H9 (cell line): ENCODE measurements at regions not wholly inside any gene's neighbourhood (a gene's known extent, or its start where the extent isn't known, plus 50 kb on each side); places are given as distances from the start of the nearest gene placed in this dataset.

Experiments used
- DNase-seq: peaks from one replicate; pipeline ENCODE4 v3.0.0-alpha.2; 2017
- H2AFZ ChIP-seq: one replicate; pipeline ENCODE4 v1.6.1; 2013; ENCODE audit warnings: mild to moderate bottlenecking, low read length, control low read depth, moderate library complexity
- H2AK5ac ChIP-seq: 2 replicates; pipeline ENCODE4 v1.6.1; 2013; ENCODE audit warnings: low read length, control low read depth, mixed read lengths; ENCODE audit not compliant: insufficient read length
- H2BK120ac ChIP-seq: one replicate; pipeline ENCODE4 v1.6.1; 2013; ENCODE audit warnings: low read depth, mild to moderate bottlenecking, low read length, control low read depth, inconsistent platforms; ENCODE audit not compliant: poor library complexity, severe bottlenecking
- H2BK12ac ChIP-seq: 2 replicates; pipeline ENCODE4 v1.6.1; 2013; ENCODE audit warnings: low read length, control low read depth, mixed read lengths, low read depth; ENCODE audit not compliant: insufficient read length
- H2BK15ac ChIP-seq: 2 replicates; pipeline ENCODE4 v1.6.1; 2013; ENCODE audit warnings: low read depth, low read length, control low read depth
- H2BK20ac ChIP-seq: one replicate; pipeline ENCODE4 v1.6.1; 2013; ENCODE audit warnings: low read depth, mild to moderate bottlenecking, low read length, control low read depth, inconsistent platforms; ENCODE audit not compliant: poor library complexity, severe bottlenecking
- H2BK5ac ChIP-seq: 2 replicates; pipeline ENCODE4 v1.6.1; 2013; ENCODE audit warnings: low read length, control low read depth, mixed read lengths; ENCODE audit not compliant: insufficient read length
- H3K14ac ChIP-seq: 2 replicates; pipeline ENCODE4 v1.6.1; 2013; ENCODE audit warnings: low read length, control low read depth; ENCODE audit not compliant: insufficient read depth
- H3K18ac ChIP-seq: 2 replicates; pipeline ENCODE4 v1.6.1; 2013; ENCODE audit warnings: low read depth, mild to moderate bottlenecking, mixed read lengths, low read length, control low read depth; ENCODE audit not compliant: insufficient read length
- H3K23ac ChIP-seq: 2 replicates; pipeline ENCODE4 v1.6.1; 2013; ENCODE audit warnings: low read length, control low read depth, mixed read lengths, low read depth; ENCODE audit not compliant: insufficient read length
- H3K23me2 ChIP-seq: 2 replicates; pipeline ENCODE4 v1.6.1; 2013; ENCODE audit warnings: low read depth, mild to moderate bottlenecking, mixed read lengths, low read length, control low read depth; ENCODE audit not compliant: insufficient read length, poor library complexity, severe bottlenecking
- H3K27ac ChIP-seq: 2 replicates; pipeline ENCODE4 v1.5.1; 2013; ENCODE audit warnings: low read length, control low read depth, mixed read lengths, low read depth; ENCODE audit not compliant: insufficient read length
- H3K27me3 ChIP-seq: 2 replicates; pipeline ENCODE4 v1.6.1; 2013; ENCODE audit warnings: low read length, control low read depth, inconsistent platforms; ENCODE audit not compliant: insufficient read depth
- H3K4ac ChIP-seq: 2 replicates; pipeline ENCODE4 v1.6.1; 2013; ENCODE audit warnings: low read depth, mild to moderate bottlenecking, control low read depth, inconsistent platforms, low read length, moderate library complexity
- H3K4me1 ChIP-seq: 2 replicates; pipeline ENCODE4 v1.6.1; 2013; ENCODE audit warnings: low read length, control low read depth, inconsistent platforms; ENCODE audit not compliant: insufficient read depth
- H3K4me2 ChIP-seq: 2 replicates; pipeline ENCODE4 v1.6.1; 2013; ENCODE audit warnings: low read length, control low read depth, mixed read lengths; ENCODE audit not compliant: insufficient read length, insufficient read depth
- H3K56ac ChIP-seq: 2 replicates; pipeline ENCODE4 v1.6.1; 2013; ENCODE audit warnings: low read depth, mild to moderate bottlenecking, mixed read lengths, low read length, control low read depth; ENCODE audit not compliant: insufficient read length
- H3K79me1 ChIP-seq: 2 replicates; pipeline ENCODE4 v1.6.1; 2013; ENCODE audit warnings: low read depth, mild to moderate bottlenecking, moderate library complexity, low read length, control low read depth, inconsistent platforms; ENCODE audit not compliant: insufficient read depth, poor library complexity, severe bottlenecking
- H3K79me2 ChIP-seq: 2 replicates; pipeline ENCODE4 v1.6.1; 2013; ENCODE audit warnings: low read length, control low read depth, inconsistent platforms; ENCODE audit not compliant: insufficient read depth
- H3K9ac ChIP-seq: 2 replicates; pipeline ENCODE4 v1.6.1; 2013; ENCODE audit warnings: low read length, control low read depth, mixed read lengths; ENCODE audit not compliant: insufficient read length; ENCODE audit errors: extremely low read depth
- H3K9me3 ChIP-seq: one replicate; pipeline ENCODE4 v1.6.1; 2013; ENCODE audit warnings: low read depth, low read length, inconsistent platforms; ENCODE audit not compliant: control insufficient read depth
- H3T11ph ChIP-seq: one replicate; pipeline ENCODE4 v1.6.1; 2013; ENCODE audit warnings: mild to moderate bottlenecking, low read length, control low read depth, inconsistent platforms
- H4K20me1 ChIP-seq: one replicate; pipeline ENCODE4 v1.6.1; 2013; ENCODE audit not compliant: control insufficient read depth, insufficient read length, insufficient read depth
- H4K5ac ChIP-seq: 2 replicates; pipeline ENCODE4 v1.6.1; 2013; ENCODE audit warnings: low read depth, mild to moderate bottlenecking, mixed read lengths, low read length, control low read depth; ENCODE audit not compliant: insufficient read length
- H4K8ac ChIP-seq: replicated peaks from 2 replicates; pipeline ENCODE4 v1.6.1; 2013; ENCODE audit warnings: low read length, control low read depth, mixed read lengths, low read depth; ENCODE audit not compliant: insufficient read length
- H4K91ac ChIP-seq: 2 replicates; pipeline ENCODE4 v1.6.1; 2013; ENCODE audit warnings: low read depth, mild to moderate bottlenecking, moderate library complexity, mixed read lengths, low read length, control low read depth; ENCODE audit not compliant: insufficient read length
- H3K27ac Mint-ChIP-seq, 3 experiments: 2 replicates in 2 of 3; 3 replicates in 1 of 3; pipeline ENCODE4 v1.8.0; 2020 to 2021; ENCODE audit warnings: mixed read lengths in 3 of 3, mild to moderate bottlenecking in 1 of 3, moderate library complexity in 1 of 3
- H3K27me3 Mint-ChIP-seq: 2 replicates; pipeline ENCODE4 v1.8.0; 2021; ENCODE audit warnings: low read depth, mild to moderate bottlenecking, moderate library complexity, mixed read lengths
- H3K36me3 Mint-ChIP-seq, 3 experiments: 2 replicates in 2 of 3; 3 replicates in 1 of 3; pipeline ENCODE4 v1.8.0; 2020 to 2021; ENCODE audit warnings: low read depth in 3 of 3, mixed read lengths in 3 of 3; ENCODE audit not compliant: insufficient read depth in 1 of 3
- H3K4me1 Mint-ChIP-seq, 2 experiments: 2 replicates each; pipeline ENCODE4 v1.8.0; 2020; ENCODE audit warnings: mixed read lengths in 2 of 2
- H3K4me3 Mint-ChIP-seq, 2 experiments: 2 replicates in 1 of 2; 3 replicates in 1 of 2; pipeline ENCODE4 v1.8.0; 2020 to 2021; ENCODE audit warnings: mild to moderate bottlenecking in 2 of 2, mixed read lengths in 2 of 2, moderate library complexity in 1 of 2
- H3K9me3 Mint-ChIP-seq, 2 experiments: 2 replicates in 1 of 2; 3 replicates in 1 of 2; pipeline ENCODE4 v1.8.0; 2020; ENCODE audit warnings: mild to moderate bottlenecking in 2 of 2, mixed read lengths in 2 of 2, moderate library complexity in 1 of 2
- CTCF ChIP-seq: fragments of 200-600 bp; sonication (generic); conservative IDR thresholded peaks from 3 replicates; pipeline ENCODE4 v1.8.0; 2021; ENCODE audit warnings: antibody characterized with exemption, mild to moderate bottlenecking
- WGBS: extraction: QIAGEN DNeasy Blood & Tissue Kit; methylation state at CpG from one replicate; pipeline ENCODE4 v1.1.7; 2013; ENCODE audit warnings: missing lambda C conversion rate, low lambda C conversion rate, mixed read lengths; ENCODE audit not compliant: insufficient read length; ENCODE audit errors: extremely low coverage; 5-methylcytosine and 5-hydroxymethylcytosine counted together

DNA sequence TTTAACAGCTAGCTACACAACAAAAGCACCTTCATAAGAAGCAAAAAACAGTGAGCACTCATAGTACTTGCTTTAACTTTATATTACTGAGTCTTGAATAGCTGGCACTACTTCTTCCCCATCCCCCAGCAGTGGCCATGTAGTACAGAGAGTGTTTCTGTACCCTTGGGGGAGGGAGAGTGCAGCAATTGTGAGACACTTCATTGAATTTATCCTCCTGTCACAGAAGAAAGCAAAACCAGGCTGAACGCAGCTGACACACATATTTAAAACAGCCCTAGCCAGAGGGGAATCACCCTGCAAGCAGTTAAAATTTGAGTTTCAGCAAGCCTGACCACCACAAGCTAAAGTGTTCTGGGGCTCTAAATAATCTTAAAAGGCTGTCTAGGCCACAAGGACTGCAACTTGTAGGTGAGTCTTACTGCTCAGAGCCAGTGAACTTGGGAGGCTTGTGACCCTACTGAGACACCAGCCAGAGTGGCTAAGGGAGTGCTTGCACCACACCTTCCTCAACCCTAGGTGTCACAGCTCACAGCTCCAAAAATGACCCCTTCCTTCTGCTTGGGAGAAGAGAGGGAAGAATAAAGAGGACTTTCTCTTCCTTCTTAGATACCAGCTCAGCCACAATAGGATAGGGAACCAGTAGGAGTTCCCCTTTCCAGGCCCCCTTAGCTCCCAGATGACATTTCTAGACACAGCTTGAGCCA lies 97.7 kb upstream of the MEOX2 start:
- no peak overlapping the region for H3K9ac ChIP-seq
- no peaks in the 10 kb centered on the region for H3K9me3 Mint-ChIP-seq
- H3K23ac ChIP-seq = no peak overlapping the region
- H2BK120ac ChIP-seq = no peak overlapping the region
- H3K56ac ChIP-seq = no peak overlapping the region
- no peaks in the 10 kb centered on the region for H3K79me2 ChIP-seq
- H3K18ac ChIP-seq = no peak overlapping the region
- H4K20me1 ChIP-seq = no peaks in the 10 kb centered on the region
- H3K36me3 Mint-ChIP-seq = no peaks in the 10 kb centered on the region
- no peak overlapping the region for H4K91ac ChIP-seq
- H3K4me2 ChIP-seq = no peak overlapping the region
- H3K4me1 Mint-ChIP-seq = peaks cover 25 to 26% of the 10 kb centered on the region in 2 experiments
- no peak overlapping the region for H3K14ac ChIP-seq
- no peaks in the 10 kb centered on the region for H3K9me3 ChIP-seq
- no CpG with 5 or more reads among the region's 1 CpG for WGBS
- no peaks in the 10 kb centered on the region for H3K27me3 ChIP-seq
- H3K27ac ChIP-seq = no peak overlapping the region
- H3K4me1 ChIP-seq = peaks cover 5% of the 10 kb centered on the region; the same call in 1 of the 2 replicates
- no peak overlapping the region for H2AFZ ChIP-seq
- peak; percentile 34 for DNase-seq
- H2BK15ac ChIP-seq = no peak overlapping the region
- no peak overlapping the region for H3T11ph ChIP-seq
- H2BK12ac ChIP-seq = peak overlapping the region; percentile 23
- H2AK5ac ChIP-seq = no peak overlapping the region
- H3K23me2 ChIP-seq = no peaks in the 10 kb centered on the region
- H2BK5ac ChIP-seq = no peak overlapping the region
- H4K8ac ChIP-seq = no peak overlapping the region
- 0 out of 3 replicates have a peak, but pooled peaks have one; percentile 13 for TF ChIP-seq CTCF
- H4K5ac ChIP-seq = no peak overlapping the region
- no peaks in the 10 kb centered on the region; the same call in 1 of the 2 replicates for H3K27me3 Mint-ChIP-seq
- no peak overlapping the region for H3K4ac ChIP-seq
- H2BK20ac ChIP-seq = no peak overlapping the region
- no peak overlapping the region; a peak in 1 of 5 replicates for H3K4me3 Mint-ChIP-seq
- H3K79me1 ChIP-seq = no peaks in the 10 kb centered on the region
- H3K27ac Mint-ChIP-seq = no peak overlapping the region
